Activated CD8-positive, alpha-beta memory T cell treated with anti-CD3 and anti-CD28 coated beads, Interleukin-2, amount 50 U/mL, for 4 hours (primary cell): ENCODE measurements at regions not wholly inside any gene's neighbourhood (a gene's known extent, or its start where the extent isn't known, plus 50 kb on each side); places are given as distances from the start of the nearest gene placed in this dataset.

Experiments
- DNase-seq: peaks from one replicate; pipeline ENCODE4 v3.0.0-alpha.2; 2020

- DNase-seq = no peak
Measured at GRCh38 chr16:74030000-74030706, 266.5 kb upstream of the PSMD7 start.

GRCh38 chr16:74029115-74029792, 267.4 kb upstream of the PSMD7 start:
- no peak for DNase-seq

- no peak for DNase-seq
Measured at GRCh38 chr16:74026373-74027281, 270.0 kb upstream of the PSMD7 start.

GRCh38 chr16:74024953-74025352, 271.7 kb upstream of the PSMD7 start:
- no peak for DNase-seq

- no peak for DNase-seq
Measured at GRCh38 chr16:74020095-74020670, 276.4 kb upstream of the PSMD7 start.

GRCh38 chr16:74019612-74020011, 277.0 kb upstream of the PSMD7 start:
- no peak for DNase-seq

- no peak for DNase-seq
Measured at GRCh38 chr16:74015953-74016352, 280.7 kb upstream of the PSMD7 start.

- no peak for DNase-seq
Measured at GRCh38 chr16:73998707-73999106, 297.9 kb upstream of the PSMD7 start.

- no peak for DNase-seq
Measured at GRCh38 chr16:73997971-73998370, 298.6 kb upstream of the PSMD7 start.

- no peak for DNase-seq
Measured at GRCh38 chr16:73997340-73997711, 299.3 kb upstream of the PSMD7 start.

GRCh38 chr16:73996624-73997339, 299.8 kb upstream of the PSMD7 start:
- no peak for DNase-seq

GRCh38 chr16:73993878-73994277, 302.7 kb upstream of the PSMD7 start:
- DNase-seq = no peak

GRCh38 chr16:73978407-73978784, 318.2 kb upstream of the PSMD7 start:
- no peak for DNase-seq

- DNase-seq = no peak
Measured at GRCh38 chr16:73976644-73977043, 320.0 kb upstream of the PSMD7 start.

GRCh38 chr16:73973174-73973573, 323.4 kb upstream of the PSMD7 start:
- no peak for DNase-seq

- no peak for DNase-seq
Measured at GRCh38 chr16:73966851-73967250, 329.8 kb upstream of the PSMD7 start.

GRCh38 chr16:73965591-73965990, 331.0 kb upstream of the PSMD7 start:
- DNase-seq = no peak

- peak; percentile 16 for DNase-seq
Measured at GRCh38 chr16:73956587-73957494, 339.8 kb upstream of the PSMD7 start.

GRCh38 chr16:73955702-73956101, 340.9 kb upstream of the PSMD7 start:
- DNase-seq = no peak

- DNase-seq = no peak
Measured at GRCh38 chr16:73955255-73955654, 341.4 kb upstream of the PSMD7 start.

- DNase-seq = no peak
Measured at GRCh38 chr16:73951481-73951880, 345.1 kb upstream of the PSMD7 start.
